ENCODE measurements at regions not wholly inside any gene's neighbourhood (a gene's known extent, or its start where the extent isn't known, plus 50 kb on each side); places are given as distances from the start of the nearest gene placed in this dataset.
"Not testable (repeated sequence)": the region's sequence is repeated elsewhere in the genome, so short reads cannot be mapped to it uniquely, and the experiment has no call there.

- no peak for DNase-seq (ENCODE audit: low read depth in 4 of 4, low spot score in 2 of 4)
These were observed 109.7 kb upstream of the OR9Q1 start for GRCh38 chr11:57913715-57914704.

DNA sequence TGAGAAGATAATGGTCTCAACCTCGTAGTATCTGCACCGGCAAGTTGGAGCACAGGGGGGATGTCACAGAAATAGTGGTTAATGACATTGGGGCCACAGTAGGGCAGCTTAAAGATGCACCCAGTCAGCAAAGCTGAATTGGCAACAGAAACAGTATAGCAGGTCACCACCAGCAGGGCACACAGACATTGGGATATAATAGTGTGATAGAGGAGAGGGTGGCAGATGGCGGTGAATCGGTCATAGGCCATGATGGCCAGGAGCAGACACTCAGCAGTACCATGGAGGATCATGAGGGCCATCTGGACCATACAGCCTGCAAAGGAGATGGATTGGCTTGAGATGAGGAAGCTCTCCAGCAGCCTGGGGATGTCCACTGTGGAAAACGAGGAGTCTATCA is 106.0 kb upstream of the OR9Q1 start:
- no peak for DNase-seq (ENCODE audit: low read depth in 4 of 4, low spot score in 2 of 4)

GRCh38 chr11:57920971-57921370 is 102.7 kb upstream of the OR9Q1 start:
- no peak for DNase-seq (ENCODE audit: low read depth in 4 of 4, low spot score in 2 of 4)

- no peak for DNase-seq (ENCODE audit: low read depth in 4 of 4, low spot score in 2 of 4)
These were observed 91.6 kb upstream of the OR9Q1 start for GRCh38 chr11:57932105-57932504.

- no peak for DNase-seq (ENCODE audit: low read depth in 4 of 4, low spot score in 2 of 4)
These were observed 88.2 kb upstream of the OR9Q1 start for GRCh38 chr11:57935402-57936049.

- no peak for DNase-seq (ENCODE audit: low read depth in 4 of 4, low spot score in 2 of 4)
These were observed 87.6 kb upstream of the OR9Q1 start for GRCh38 chr11:57936050-57936418.

DNA sequence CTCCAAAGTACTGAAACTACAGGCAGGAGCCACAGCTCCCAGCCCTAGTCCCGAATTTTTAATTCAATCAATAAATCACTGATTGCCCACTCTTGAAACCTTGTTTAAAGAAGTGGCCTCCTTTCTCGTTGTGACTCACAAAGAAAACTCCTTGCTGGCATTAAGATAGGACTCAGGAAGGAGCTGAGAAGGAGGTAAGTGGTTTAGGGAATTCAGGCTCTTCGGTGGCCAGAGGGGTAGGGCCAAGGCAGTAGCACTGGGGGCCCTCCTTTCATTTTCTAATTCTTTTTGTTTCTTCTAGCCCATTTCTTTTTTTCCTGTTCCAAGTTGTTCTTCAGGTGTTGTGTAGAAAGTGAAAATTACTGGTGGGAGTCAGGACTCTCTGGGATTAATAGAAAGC is 86.2 kb upstream of the OR9Q1 start:
- DNase-seq (ENCODE audit: low read depth in 4 of 4, low spot score in 2 of 4): no peak

DNA sequence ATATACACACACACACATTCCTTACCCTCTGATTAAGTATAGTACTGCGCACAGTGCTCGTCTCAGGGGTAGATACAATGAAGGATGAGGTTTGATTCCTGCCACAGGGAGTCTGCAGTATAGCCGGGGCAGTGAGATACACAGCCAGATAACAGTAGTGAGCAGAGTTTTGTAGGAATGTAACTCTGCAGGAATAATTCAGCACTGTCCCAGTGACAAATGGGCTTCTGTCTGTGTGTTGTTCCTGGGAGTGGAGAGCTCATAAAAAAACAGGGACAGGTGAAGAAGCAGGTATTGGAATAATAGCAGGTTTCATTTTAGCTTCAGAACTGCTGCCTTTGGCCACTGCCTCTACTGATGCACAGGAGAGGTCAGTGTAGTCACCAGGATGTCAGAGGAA is 85.3 kb upstream of the OR9Q1 start:
- DNase-seq (ENCODE audit: low read depth in 4 of 4, low spot score in 2 of 4): no peak

GRCh38 chr11:57940044-57940756 is 83.5 kb upstream of the OR9Q1 start:
- no peak for DNase-seq (ENCODE audit: low read depth in 4 of 4, low spot score in 2 of 4)

GRCh38 chr11:57941875-57942274 is 81.8 kb upstream of the OR9Q1 start:
- DNase-seq (ENCODE audit: low read depth in 4 of 4, low spot score in 2 of 4): no peak

DNA sequence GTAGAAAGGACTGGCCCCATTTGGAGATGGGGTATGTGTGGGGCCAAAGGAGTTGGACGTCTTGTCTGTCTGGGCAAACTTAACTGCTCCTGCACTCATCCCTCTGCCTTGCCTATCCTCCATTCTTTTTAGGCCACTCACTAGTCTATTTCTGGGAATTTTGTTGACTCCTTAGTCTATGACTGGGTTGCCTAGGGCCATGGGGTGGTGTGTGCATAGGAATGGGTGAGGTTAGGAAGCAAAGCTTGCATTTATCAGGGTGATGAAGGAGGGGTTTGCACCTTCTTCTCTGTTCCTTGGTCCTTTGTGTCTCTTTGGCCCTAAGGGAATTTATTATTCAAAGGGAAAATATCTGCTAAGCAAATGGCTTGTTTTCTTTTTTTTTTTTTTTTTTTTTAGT is 80.9 kb upstream of the OR9Q1 start:
- DNase-seq (ENCODE audit: low read depth in 4 of 4, low spot score in 2 of 4): no peak

DNA sequence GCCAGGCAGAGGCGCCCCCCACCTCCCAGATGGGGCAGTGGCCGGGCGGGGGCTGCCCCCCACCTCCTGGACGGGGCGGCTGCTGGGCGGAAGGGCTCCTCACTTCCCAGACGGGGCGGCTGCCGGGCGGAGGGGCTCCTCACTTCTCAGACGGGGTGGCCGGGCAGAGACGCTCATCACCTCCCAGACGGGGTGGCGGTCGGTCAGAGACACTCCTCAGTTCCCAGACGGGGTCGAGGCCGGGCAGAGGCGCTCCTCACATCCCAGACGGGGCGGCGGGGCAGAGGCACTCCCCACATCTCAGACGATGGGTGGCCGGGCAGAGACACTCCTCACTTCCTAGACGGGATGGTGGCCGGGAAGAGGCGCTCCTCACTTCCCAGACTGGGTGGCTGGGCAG is 79.9 kb upstream of the OR9Q1 start:
- DNase-seq (ENCODE audit: low read depth in 4 of 4, low spot score in 2 of 4): not testable (repeated sequence)

GRCh38 chr11:57946628-57947027 is 77.1 kb upstream of the OR9Q1 start:
- DNase-seq (ENCODE audit: low read depth in 4 of 4, low spot score in 2 of 4): no peak

DNA sequence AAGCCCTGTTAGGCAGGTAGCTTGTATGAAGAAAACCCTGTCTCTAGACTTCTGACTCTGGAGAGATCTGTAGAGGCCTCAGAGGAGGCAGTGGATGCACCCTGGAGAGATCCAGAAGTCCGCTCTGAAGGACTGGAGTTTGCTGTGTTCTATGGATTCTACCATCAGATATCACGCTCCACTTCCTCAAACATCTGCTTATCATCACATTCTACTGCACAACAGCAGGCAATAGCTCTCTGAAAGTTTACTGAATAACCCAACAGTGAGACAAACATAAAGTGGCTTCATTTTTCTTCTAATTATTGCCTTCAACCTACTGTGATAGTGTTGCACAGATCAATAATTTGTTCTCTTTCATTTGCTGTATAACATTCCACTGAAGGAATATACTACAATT is 59.0 kb upstream of the OR9Q1 start:
- no peak for DNase-seq (ENCODE audit: low read depth in 4 of 4, low spot score in 2 of 4)

DNA sequence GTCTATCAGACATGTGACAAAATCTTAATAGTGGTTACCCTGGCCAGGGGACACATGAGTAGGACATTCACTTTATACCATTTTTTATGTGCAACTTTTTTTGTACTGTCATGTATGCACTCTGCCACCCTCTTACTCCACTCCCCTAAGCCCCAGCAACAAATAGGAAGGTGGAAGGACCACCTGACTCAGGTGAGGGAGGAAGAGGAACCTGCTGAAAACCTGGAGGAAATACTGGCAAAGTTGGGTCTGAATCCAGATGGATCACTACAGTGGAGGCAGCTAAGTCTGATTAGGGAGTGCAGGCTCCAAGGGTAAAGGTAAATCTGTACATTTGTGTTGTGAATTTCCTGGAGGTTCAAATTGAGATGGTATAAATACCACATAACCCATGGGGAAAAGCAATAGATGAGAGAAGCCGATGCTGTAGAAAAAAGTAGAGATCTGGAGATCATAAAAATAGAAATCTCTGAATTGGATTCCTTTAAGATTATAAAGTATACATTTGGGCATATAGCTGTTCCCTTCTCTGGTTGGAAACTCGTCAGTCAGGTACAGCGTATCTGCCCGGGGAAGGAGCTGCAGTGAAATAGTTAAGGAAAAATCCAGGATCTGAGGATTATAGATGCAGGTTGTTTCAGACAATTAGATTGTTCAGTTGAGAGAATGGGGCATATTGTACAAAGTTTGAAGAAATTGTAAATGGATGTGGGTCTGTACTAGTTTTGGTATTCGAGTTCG is 52.2 kb upstream of the OR9Q1 start:
- no peak for DNase-seq (ENCODE audit: low read depth in 4 of 4, low spot score in 2 of 4)

DNA sequence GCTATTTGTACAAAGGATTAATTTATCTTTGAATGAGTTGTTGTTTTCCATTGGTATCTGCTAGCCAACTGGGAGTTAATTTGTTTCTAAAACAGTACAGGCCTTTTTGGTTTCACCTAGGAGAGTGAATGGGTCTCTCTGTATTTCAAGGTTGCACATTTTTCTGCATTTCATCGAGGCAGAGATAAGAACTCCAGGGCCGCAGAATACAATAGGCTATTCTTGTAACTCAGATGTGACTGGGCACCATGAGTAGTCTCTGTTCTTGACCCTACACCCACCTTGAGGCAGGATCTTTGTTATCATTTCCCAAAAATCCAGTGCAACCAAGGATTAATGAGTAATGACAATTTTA is 51.7 kb upstream of the OR9Q1 start:
- no peak for DNase-seq (ENCODE audit: low read depth in 4 of 4, low spot score in 2 of 4)
